ENCODE measurements at regions not wholly inside any gene's neighbourhood (a gene's known extent, or its start where the extent isn't known, plus 50 kb on each side); places are given as distances from the start of the nearest gene placed in this dataset.

- Histone ChIP-seq H3K4me3 (no peak overlapping the region), H3K36me3 (no peaks in the 10 kb centered on the region), H3K9ac (ENCODE audit: low read depth in 2 of 2, low read length in 2 of 2) (no peak overlapping the region), H3K9me3 (no peaks in the 10 kb centered on the region), H3K4me1 (no peaks in the 10 kb centered on the region), H3K27ac (no peak overlapping the region), H3K27me3 (no peaks in the 10 kb centered on the region)
- intact Hi-C loops (cut with DNase I): no loop called here
- DNase-seq: no peak
- TF ChIP-seq CTCF (IDR thresholded peaks at IDR 0.05): no peak
Measured at GRCh38 chr13:65959305-65959704, 1270.8 kb downstream of the PCDH9 start.

- Histone ChIP-seq H3K9me3 (no peaks in the 10 kb centered on the region), H3K4me3 (no peak overlapping the region), H3K27me3 (no peaks in the 10 kb centered on the region), H3K27ac (no peak overlapping the region), H3K36me3 (no peaks in the 10 kb centered on the region), H3K9ac (ENCODE audit: low read depth in 2 of 2, low read length in 2 of 2) (no peak overlapping the region), H3K4me1 (no peaks in the 10 kb centered on the region)
- no peak for TF ChIP-seq CTCF (IDR thresholded peaks at IDR 0.05)
- intact Hi-C loops (cut with DNase I): no loop called here
- no peak for DNase-seq
Measured at GRCh38 chr13:65946387-65946786, 1283.7 kb downstream of the PCDH9 start.

- H3K4me1 ChIP-seq: no peaks in the 10 kb centered on the region
- no peak overlapping the region for H3K4me3 ChIP-seq
- no peak overlapping the region for H3K27ac ChIP-seq
- no peaks in the 10 kb centered on the region for H3K9me3 ChIP-seq
- intact Hi-C loops (cut with DNase I): no loop called here
- H3K36me3 ChIP-seq: no peaks in the 10 kb centered on the region
- DNase-seq: no peak
- TF ChIP-seq CTCF (IDR thresholded peaks at IDR 0.05): no peak
- H3K9ac ChIP-seq (ENCODE audit: low read depth in 2 of 2, low read length in 2 of 2): no peak overlapping the region
- no peaks in the 10 kb centered on the region for H3K27me3 ChIP-seq
Measured at GRCh38 chr13:65943708-65944107, 1286.4 kb downstream of the PCDH9 start.

GRCh38 chr13:65943024-65943423 lies 1287.1 kb downstream of the PCDH9 start:
- no peak for DNase-seq
- Histone ChIP-seq H3K27ac (no peak overlapping the region), H3K27me3 (no peaks in the 10 kb centered on the region), H3K9me3 (no peaks in the 10 kb centered on the region), H3K9ac (ENCODE audit: low read depth in 2 of 2, low read length in 2 of 2) (no peak overlapping the region), H3K4me1 (no peaks in the 10 kb centered on the region), H3K36me3 (no peaks in the 10 kb centered on the region), H3K4me3 (no peak overlapping the region)
- intact Hi-C loops (cut with DNase I): no loop called here
- no peak for TF ChIP-seq CTCF (IDR thresholded peaks at IDR 0.05)

GRCh38 chr13:65940720-65941119 lies 1289.4 kb downstream of the PCDH9 start:
- Histone ChIP-seq H3K36me3 (no peaks in the 10 kb centered on the region), H3K4me3 (no peak overlapping the region), H3K27ac (no peak overlapping the region), H3K27me3 (no peaks in the 10 kb centered on the region), H3K9ac (ENCODE audit: low read depth in 2 of 2, low read length in 2 of 2) (no peak overlapping the region), H3K4me1 (no peaks in the 10 kb centered on the region), H3K9me3 (no peaks in the 10 kb centered on the region)
- TF ChIP-seq CTCF (IDR thresholded peaks at IDR 0.05): no peak
- DNase-seq: no peak
- intact Hi-C loops (cut with DNase I): no loop called here

GRCh38 chr13:65937251-65937650 lies 1292.9 kb downstream of the PCDH9 start:
- H3K4me3 ChIP-seq: no peak overlapping the region
- H3K27me3 ChIP-seq: no peaks in the 10 kb centered on the region
- TF ChIP-seq CTCF (IDR thresholded peaks at IDR 0.05): no peak
- no peaks in the 10 kb centered on the region for H3K36me3 ChIP-seq
- H3K4me1 ChIP-seq: no peaks in the 10 kb centered on the region
- intact Hi-C loops (cut with DNase I): no loop called here
- no peak for DNase-seq
- no peak overlapping the region for H3K27ac ChIP-seq
- no peaks in the 10 kb centered on the region for H3K9me3 ChIP-seq
- H3K9ac ChIP-seq (ENCODE audit: low read depth in 2 of 2, low read length in 2 of 2): no peak overlapping the region

Measured in colonic mucosa (tissue), 4 donors.